ENCODE measurements at regions not wholly inside any gene's neighbourhood (a gene's known extent, or its start where the extent isn't known, plus 50 kb on each side); places are given as distances from the start of the nearest gene placed in this dataset.

GRCh38 chr3:72238010-72238691, 453.2 kb upstream of the PROK2 start:
- TF ChIP-seq POLR2A (IDR thresholded peaks at IDR 0.05; ENCODE audit: low read depth, low read length) (no peak), RAD21 (IDR thresholded peaks at IDR 0.05; ENCODE audit: low read length) (no peak), CTCF (conservative IDR thresholded peaks at IDR 0.05; ENCODE audit: low read depth, low read length) (no peak), MXI1 (IDR thresholded peaks at IDR 0.05; ENCODE audit: borderline replicate concordance, low read depth, low read length) (no peak), CEBPB (IDR thresholded peaks at IDR 0.05; ENCODE audit: low read depth, low read length) (no peak), RCOR1 (IDR thresholded peaks at IDR 0.05; ENCODE audit: insufficient replicate concordance, low read length) (no peak), SMC3 (IDR thresholded peaks at IDR 0.05; ENCODE audit: low read depth, low read length) (no peak), RFX5 (IDR thresholded peaks at IDR 0.05; ENCODE audit: low read depth, low read length) (no peak), FOS (IDR thresholded peaks at IDR 0.05; ENCODE audit: low read depth, low read length) (no peak)

Measured in IMR-90 (cell line).